Neural progenitor cell (in vitro differentiated cells): ENCODE measurements at regions not wholly inside any gene's neighbourhood (a gene's known extent, or its start where the extent isn't known, plus 50 kb on each side); places are given as distances from the start of the nearest gene placed in this dataset.

Experiments
- DNase-seq: peaks from one replicate; pipeline ENCODE4 v3.0.0-alpha.2; 2016; ENCODE audit warnings: low spot score
- H2AFZ ChIP-seq: fragments of 200-600 bp; sonication (generic); replicated peaks from 2 replicates; pipeline ENCODE4 v1.6.1; 2016; ENCODE audit warnings: antibody characterized with exemption
- H3F3A ChIP-seq: fragments of 200-600 bp; sonication (generic); 2 replicates; pipeline ENCODE4 v1.6.1; 2016; ENCODE audit warnings: antibody characterized with exemption, low read depth
- H3K27ac ChIP-seq: fragments of 200-600 bp; sonication (generic); 2 replicates; pipeline ENCODE4 v1.5.1; 2016; ENCODE audit warnings: mild to moderate bottlenecking
- H3K27me3 ChIP-seq: fragments of 200-600 bp; sonication (generic); 2 replicates; pipeline ENCODE4 v1.6.1; 2016; ENCODE audit warnings: mild to moderate bottlenecking, moderate library complexity
- H3K36me3 ChIP-seq: fragments of 200-600 bp; sonication (generic); 2 replicates; pipeline ENCODE4 v1.5.1; 2016
- H3K4me1 ChIP-seq: fragments of 200-600 bp; sonication (generic); 2 replicates; pipeline ENCODE4 v1.6.1; 2016; ENCODE audit warnings: mixed run types
- H3K4me2 ChIP-seq: fragments of 200-600 bp; sonication (generic); 2 replicates; pipeline ENCODE4 v1.6.1; 2016
- H3K4me3 ChIP-seq: fragments of 200-600 bp; sonication (generic); 2 replicates; pipeline ENCODE4 v1.5.1; 2016
- H3K79me2 ChIP-seq: fragments of 200-600 bp; sonication (generic); 2 replicates; pipeline ENCODE4 v1.6.1; 2016; ENCODE audit warnings: low read depth
- H3K9ac ChIP-seq: fragments of 200-600 bp; sonication (generic); 2 replicates; pipeline ENCODE4 v1.6.1; 2016
- H3K9me3 ChIP-seq: fragments of 200-600 bp; sonication (generic); 2 replicates; pipeline ENCODE4 v1.5.1; 2016; ENCODE audit warnings: low read depth
- H4K20me1 ChIP-seq: fragments of 200-600 bp; sonication (generic); 2 replicates; pipeline ENCODE4 v1.6.1; 2016; ENCODE audit warnings: low read depth
- H3K27ac Mint-ChIP-seq: 3 replicates; pipeline ENCODE4 v1.8.0; 2021; ENCODE audit warnings: mixed read lengths
- H3K27me3 Mint-ChIP-seq: 2 replicates; pipeline ENCODE4 v1.8.0; 2022; ENCODE audit warnings: low read depth, mild to moderate bottlenecking, inconsistent platforms, moderate library complexity, mixed read lengths; ENCODE audit not compliant: insufficient read depth
- H3K36me3 Mint-ChIP-seq: 3 replicates; pipeline ENCODE4 v1.8.0; 2021; ENCODE audit warnings: mixed read lengths
- H3K4me1 Mint-ChIP-seq: 3 replicates; pipeline ENCODE4 v1.8.0; 2021; ENCODE audit warnings: mixed read lengths
- H3K4me3 Mint-ChIP-seq: 3 replicates; pipeline ENCODE4 v1.8.0; 2021; ENCODE audit warnings: mild to moderate bottlenecking, moderate library complexity, mixed read lengths
- H3K9me3 Mint-ChIP-seq: 3 replicates; pipeline ENCODE4 v1.8.0; 2020; ENCODE audit warnings: mixed read lengths
- EZH2 ChIP-seq: fragments of 200-600 bp; sonication (generic); IDR thresholded peaks from 2 replicates; pipeline ENCODE4 v1.6.1; 2017; ENCODE audit warnings: antibody characterized with exemption, mild to moderate bottlenecking, moderate library complexity
- EZH2phosphoT487 ChIP-seq: fragments of 200-600 bp; sonication (generic); IDR thresholded peaks from 2 replicates; pipeline ENCODE4 v1.6.1; 2017; ENCODE audit warnings: antibody characterized with exemption
- TF ChIP-seq, protein P1 (sequence below): fragments of 200-600 bp; sonication (generic); IDR thresholded peaks from 2 replicates; pipeline ENCODE4 v1.5.1; 2017; ENCODE audit warnings: antibody characterized with exemption, mild to moderate bottlenecking

DNA sequence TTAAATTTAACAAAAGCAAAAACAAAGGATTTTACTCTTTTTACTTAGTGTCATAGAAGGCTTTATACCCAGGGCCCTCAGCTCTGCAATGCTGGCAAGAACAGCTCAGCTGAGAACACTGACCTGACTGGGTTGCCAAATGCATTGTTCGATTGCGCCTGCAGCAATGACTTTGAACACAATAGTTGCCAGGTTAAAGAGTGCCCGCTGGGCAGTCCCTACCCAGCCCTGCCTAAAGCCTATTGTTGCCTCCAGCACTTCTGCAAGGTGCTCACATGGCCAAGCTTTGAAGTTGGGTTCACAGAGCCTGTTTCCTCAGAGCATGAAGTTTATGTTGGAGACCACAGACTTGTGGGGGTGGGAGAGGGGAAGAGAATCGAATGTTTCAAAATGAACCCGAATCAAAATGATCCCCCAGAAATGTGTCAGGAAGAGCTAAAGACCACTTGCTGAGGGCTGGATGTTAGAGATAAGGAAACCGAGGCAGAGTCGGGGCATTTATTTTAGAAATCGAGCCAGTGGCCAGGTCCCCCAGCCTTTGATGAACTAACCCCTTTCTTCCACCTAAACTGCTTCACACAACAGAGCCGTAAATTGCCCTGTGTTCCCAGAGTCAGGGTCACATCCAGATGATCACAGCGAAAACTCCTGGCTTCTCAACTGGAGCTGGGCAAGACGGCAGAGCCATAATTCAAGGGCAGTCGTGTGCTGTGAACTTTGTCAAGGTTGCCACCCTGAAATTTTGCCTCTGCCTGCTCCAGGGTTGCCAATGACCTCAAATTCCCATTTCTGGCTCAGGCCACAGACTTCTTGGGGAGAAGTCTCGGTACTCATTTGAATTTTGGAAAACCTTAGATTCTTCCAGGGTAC, 55.0 kb downstream of the FOXA2 start:
- TF ChIP-seq EZH2 (no peak), EZH2phosphoT487 (no peak)
- TF ChIP-seq, protein P1, sequence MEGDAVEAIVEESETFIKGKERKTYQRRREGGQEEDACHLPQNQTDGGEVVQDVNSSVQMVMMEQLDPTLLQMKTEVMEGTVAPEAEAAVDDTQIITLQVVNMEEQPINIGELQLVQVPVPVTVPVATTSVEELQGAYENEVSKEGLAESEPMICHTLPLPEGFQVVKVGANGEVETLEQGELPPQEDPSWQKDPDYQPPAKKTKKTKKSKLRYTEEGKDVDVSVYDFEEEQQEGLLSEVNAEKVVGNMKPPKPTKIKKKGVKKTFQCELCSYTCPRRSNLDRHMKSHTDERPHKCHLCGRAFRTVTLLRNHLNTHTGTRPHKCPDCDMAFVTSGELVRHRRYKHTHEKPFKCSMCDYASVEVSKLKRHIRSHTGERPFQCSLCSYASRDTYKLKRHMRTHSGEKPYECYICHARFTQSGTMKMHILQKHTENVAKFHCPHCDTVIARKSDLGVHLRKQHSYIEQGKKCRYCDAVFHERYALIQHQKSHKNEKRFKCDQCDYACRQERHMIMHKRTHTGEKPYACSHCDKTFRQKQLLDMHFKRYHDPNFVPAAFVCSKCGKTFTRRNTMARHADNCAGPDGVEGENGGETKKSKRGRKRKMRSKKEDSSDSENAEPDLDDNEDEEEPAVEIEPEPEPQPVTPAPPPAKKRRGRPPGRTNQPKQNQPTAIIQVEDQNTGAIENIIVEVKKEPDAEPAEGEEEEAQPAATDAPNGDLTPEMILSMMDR, result no peak
- H3K27ac Mint-ChIP-seq, result no peak overlapping the region
- no peaks in the 10 kb centered on the region for H3K36me3 Mint-ChIP-seq
- no peak overlapping the region for H3K9ac ChIP-seq
- no peaks in the 10 kb centered on the region for H3K9me3 Mint-ChIP-seq
- no peak overlapping the region for H3K4me3 ChIP-seq
- no peaks in the 10 kb centered on the region for H3K27me3 Mint-ChIP-seq
- peaks cover 1% of the 10 kb centered on the region for H3K4me1 ChIP-seq
- H3K27ac ChIP-seq, result no peak overlapping the region
- no peak overlapping the region for H3K4me2 ChIP-seq
- no peaks in the 10 kb centered on the region for H4K20me1 ChIP-seq
- H3K36me3 ChIP-seq, result no peaks in the 10 kb centered on the region
- DNase-seq, result no peak
- H2AFZ ChIP-seq, result no peak overlapping the region
- no peaks in the 10 kb centered on the region for H3K4me1 Mint-ChIP-seq
- peaks cover 6% of the 10 kb centered on the region for H3K27me3 ChIP-seq
- no peaks in the 10 kb centered on the region for H3K79me2 ChIP-seq
- no peak overlapping the region for H3K4me3 Mint-ChIP-seq
- no peaks in the 10 kb centered on the region for H3F3A ChIP-seq
- H3K9me3 ChIP-seq, result no peaks in the 10 kb centered on the region

DNA sequence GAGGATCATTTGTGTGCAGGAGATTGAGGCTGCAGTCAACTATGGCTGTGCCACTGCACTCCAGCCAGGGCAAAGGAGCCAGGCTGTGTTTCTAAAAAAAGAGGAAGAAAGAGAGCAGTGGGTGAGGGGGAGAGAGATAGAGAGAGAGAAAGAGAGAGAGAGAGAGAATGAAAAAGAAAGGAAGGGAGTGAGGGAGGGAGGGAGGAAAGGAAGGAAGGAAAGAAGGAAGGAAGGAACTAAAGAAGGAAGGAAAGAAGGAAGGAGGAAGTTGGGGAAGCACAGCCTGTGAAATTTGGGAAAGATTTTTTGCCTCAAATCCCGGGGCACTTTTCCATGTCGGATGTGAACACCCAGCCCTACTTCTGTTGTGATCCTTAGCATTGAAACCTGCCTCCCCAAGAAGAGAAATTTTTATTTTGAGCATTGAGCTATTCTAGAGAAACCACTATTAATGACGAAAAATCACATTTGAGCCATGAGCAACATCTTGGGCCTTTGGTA, 57.8 kb downstream of the FOXA2 start:
- TF ChIP-seq, protein P1, result no peak
- no peak for TF ChIP-seq EZH2phosphoT487
- no peak for TF ChIP-seq EZH2
- Histone ChIP-seq H3K27me3 (peaks cover 6% of the 10 kb centered on the region), H3K9ac (no peak overlapping the region), H3K27ac (no peak overlapping the region), H3K4me1 (no peaks in the 10 kb centered on the region), H3K4me3 (no peak overlapping the region), H3K36me3 (no peaks in the 10 kb centered on the region), H2AFZ (no peak overlapping the region), H3F3A (no peaks in the 10 kb centered on the region), H3K4me2 (no peak overlapping the region), H3K9me3 (no peaks in the 10 kb centered on the region), H4K20me1 (no peaks in the 10 kb centered on the region), H3K79me2 (no peaks in the 10 kb centered on the region)
- DNase-seq, result no peak
- Mint-ChIP-seq H3K36me3 (no peaks in the 10 kb centered on the region), H3K4me3 (no peak overlapping the region), H3K27ac (no peak overlapping the region), H3K27me3 (peaks cover 7% of the 10 kb centered on the region), H3K4me1 (no peaks in the 10 kb centered on the region), H3K9me3 (no peaks in the 10 kb centered on the region)

DNA sequence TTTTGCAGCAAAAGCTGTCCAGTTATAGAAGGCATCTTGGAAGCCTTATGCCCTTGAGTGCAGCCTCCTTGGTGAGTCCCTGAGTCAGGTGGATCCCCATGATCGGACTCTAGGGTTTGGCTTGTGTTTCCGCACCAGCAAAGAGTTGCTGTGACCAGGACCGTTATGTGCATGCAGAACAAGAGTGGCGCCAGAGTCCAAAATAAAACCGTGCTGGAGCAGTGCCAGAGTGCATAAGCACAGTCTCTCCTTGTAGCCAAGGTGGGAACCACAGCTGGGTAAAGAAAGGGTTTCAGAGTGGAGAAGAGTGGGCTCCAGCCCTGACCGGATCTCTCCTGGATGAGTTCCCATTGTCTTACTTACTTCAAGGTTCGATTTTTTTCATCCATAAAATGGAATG, 58.6 kb downstream of the FOXA2 start:
- H3K4me3 ChIP-seq, result no peak overlapping the region
- no peaks in the 10 kb centered on the region for H4K20me1 ChIP-seq
- Mint-ChIP-seq H3K4me1 (no peaks in the 10 kb centered on the region), H3K9me3 (no peaks in the 10 kb centered on the region), H3K27ac (no peak overlapping the region), H3K4me3 (no peak overlapping the region), H3K36me3 (no peaks in the 10 kb centered on the region), H3K27me3 (peaks cover 7% of the 10 kb centered on the region)
- no peak overlapping the region for H3K4me2 ChIP-seq
- no peak overlapping the region for H3K9ac ChIP-seq
- H3K79me2 ChIP-seq, result no peaks in the 10 kb centered on the region
- peaks cover 6% of the 10 kb centered on the region for H3K27me3 ChIP-seq
- no peaks in the 10 kb centered on the region for H3K4me1 ChIP-seq
- H3K27ac ChIP-seq, result no peak overlapping the region
- H3K9me3 ChIP-seq, result no peaks in the 10 kb centered on the region
- H3K36me3 ChIP-seq, result no peaks in the 10 kb centered on the region
- TF ChIP-seq, protein P1, result no peak
- no peak for TF ChIP-seq EZH2phosphoT487
- no peak for TF ChIP-seq EZH2
- no peaks in the 10 kb centered on the region for H3F3A ChIP-seq
- DNase-seq, result no peak
- H2AFZ ChIP-seq, result no peak overlapping the region
